ENCODE measurements at regions not wholly inside any gene's neighbourhood (a gene's known extent, or its start where the extent isn't known, plus 50 kb on each side); places are given as distances from the start of the nearest gene placed in this dataset.

DNA sequence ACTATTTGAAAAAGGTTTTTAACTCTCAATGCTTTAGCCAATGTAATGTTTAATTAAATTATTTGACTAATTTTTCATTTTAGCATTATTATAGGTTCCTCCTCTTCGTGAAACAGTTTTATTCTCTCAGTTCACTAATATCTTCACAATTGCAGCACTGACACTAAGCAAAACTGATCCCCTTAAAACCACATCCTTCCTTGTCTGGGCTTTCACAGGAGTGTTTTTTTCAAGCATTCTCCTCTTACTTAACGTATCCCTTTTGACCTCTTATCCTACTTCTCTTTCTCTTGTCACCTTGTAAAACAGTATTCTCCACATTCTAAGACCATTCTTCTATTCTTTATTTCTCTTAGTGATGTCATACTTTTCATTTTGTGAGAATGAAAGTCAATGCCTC is 112.8 kb downstream of the DSC3 start:
- H3K27me3 Mint-ChIP-seq (ENCODE audit: insufficient read depth): no peaks in the 10 kb centered on the region
- H3K36me3 Mint-ChIP-seq (ENCODE audit: low read depth): no peaks in the 10 kb centered on the region
- intact Hi-C loops (cut with micrococcal nuclease): no loop called here
- no peaks in the 10 kb centered on the region for H3K4me1 Mint-ChIP-seq (ENCODE audit: low read depth)
- DNase-seq (ENCODE audit: low spot score): no peak
- no peak overlapping the region for H3K27ac Mint-ChIP-seq
- no peaks in the 10 kb centered on the region for H3K9me3 Mint-ChIP-seq
- H3K4me3 Mint-ChIP-seq: no peak overlapping the region

DNA sequence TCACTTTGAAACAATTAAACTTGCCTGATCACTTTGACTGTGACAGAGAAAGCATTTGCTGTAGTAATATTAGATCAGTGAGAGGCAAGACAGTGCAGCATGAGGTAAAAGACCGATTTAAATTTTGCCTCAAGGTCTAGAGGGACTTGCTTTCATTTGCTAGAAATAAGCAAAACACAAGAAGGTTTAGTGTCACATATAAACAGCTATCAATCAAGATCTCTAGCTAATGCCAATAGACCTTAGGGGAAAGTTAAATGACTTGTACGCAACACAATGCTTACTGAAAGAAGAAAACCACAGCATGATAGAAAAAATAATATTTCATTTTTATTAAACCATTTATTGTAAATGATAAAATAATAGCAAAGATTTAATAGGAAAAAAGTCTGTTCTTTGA is 113.5 kb downstream of the DSC3 start:
- H3K9me3 Mint-ChIP-seq: no peaks in the 10 kb centered on the region
- no peak for DNase-seq (ENCODE audit: low spot score)
- H3K36me3 Mint-ChIP-seq (ENCODE audit: low read depth): no peaks in the 10 kb centered on the region
- intact Hi-C loops (cut with micrococcal nuclease): no loop called here
- H3K27ac Mint-ChIP-seq: no peak overlapping the region
- H3K4me1 Mint-ChIP-seq (ENCODE audit: low read depth): no peaks in the 10 kb centered on the region
- H3K4me3 Mint-ChIP-seq: no peak overlapping the region
- H3K27me3 Mint-ChIP-seq (ENCODE audit: insufficient read depth): no peaks in the 10 kb centered on the region

DNA sequence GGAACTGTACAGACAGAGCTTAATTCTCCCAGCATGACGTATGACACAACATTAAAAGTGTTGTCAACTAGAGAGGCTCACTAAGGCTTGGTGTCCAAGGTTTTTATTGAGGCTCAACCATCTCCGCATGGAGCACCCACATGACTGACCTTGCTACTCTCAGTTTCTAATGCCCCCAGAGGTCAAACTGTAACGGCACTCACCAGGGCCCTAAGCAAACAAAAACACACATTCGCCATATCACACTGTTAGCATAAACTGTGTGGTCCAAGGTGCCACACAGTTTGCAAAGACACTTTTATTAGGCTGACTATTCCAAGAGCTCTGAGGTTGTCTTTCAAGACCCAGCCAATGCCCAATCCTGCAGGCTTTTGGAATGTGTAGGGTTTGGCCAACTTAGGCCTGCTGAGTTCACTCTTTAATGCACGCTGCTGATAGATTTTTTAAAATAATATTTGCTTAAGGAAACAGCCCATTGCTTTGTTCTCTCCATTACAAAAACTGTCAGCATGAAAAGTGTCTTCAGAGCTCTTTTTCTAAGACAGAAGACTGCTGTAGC is 114.9 kb downstream of the DSC3 start:
- Mint-ChIP-seq H3K27me3 (ENCODE audit: insufficient read depth) (no peaks in the 10 kb centered on the region), H3K4me1 (ENCODE audit: low read depth) (no peaks in the 10 kb centered on the region), H3K9me3 (no peaks in the 10 kb centered on the region), H3K4me3 (no peak overlapping the region), H3K36me3 (ENCODE audit: low read depth) (no peaks in the 10 kb centered on the region), H3K27ac (no peak overlapping the region)
- no peak for DNase-seq (ENCODE audit: low spot score)
- intact Hi-C loops (cut with micrococcal nuclease): no loop called here

DNA sequence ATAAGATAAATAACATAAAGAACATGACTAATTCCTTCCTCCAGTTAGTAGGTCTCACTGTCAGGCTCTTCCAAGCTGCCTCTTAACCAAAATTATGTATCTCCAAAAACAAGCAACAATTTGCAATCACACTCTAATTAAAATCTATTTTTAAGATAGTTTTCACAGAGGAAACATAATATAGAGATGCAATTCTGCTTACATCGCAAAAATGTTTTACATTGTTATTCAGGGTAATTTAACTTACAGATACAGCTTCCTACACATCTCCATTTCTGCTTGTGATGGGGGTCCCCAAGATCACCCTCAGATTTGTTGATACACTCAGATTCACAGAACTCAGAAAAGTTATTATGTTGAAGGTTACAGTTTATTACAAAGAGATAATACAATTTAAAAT is 115.5 kb downstream of the DSC3 start:
- Mint-ChIP-seq H3K36me3 (ENCODE audit: low read depth) (no peaks in the 10 kb centered on the region), H3K4me3 (no peak overlapping the region), H3K27me3 (ENCODE audit: insufficient read depth) (no peaks in the 10 kb centered on the region), H3K9me3 (peaks cover 3% of the 10 kb centered on the region), H3K4me1 (ENCODE audit: low read depth) (no peaks in the 10 kb centered on the region), H3K27ac (no peak overlapping the region)
- intact Hi-C loops (cut with micrococcal nuclease): no loop called here
- no peak for DNase-seq (ENCODE audit: low spot score)

DNA sequence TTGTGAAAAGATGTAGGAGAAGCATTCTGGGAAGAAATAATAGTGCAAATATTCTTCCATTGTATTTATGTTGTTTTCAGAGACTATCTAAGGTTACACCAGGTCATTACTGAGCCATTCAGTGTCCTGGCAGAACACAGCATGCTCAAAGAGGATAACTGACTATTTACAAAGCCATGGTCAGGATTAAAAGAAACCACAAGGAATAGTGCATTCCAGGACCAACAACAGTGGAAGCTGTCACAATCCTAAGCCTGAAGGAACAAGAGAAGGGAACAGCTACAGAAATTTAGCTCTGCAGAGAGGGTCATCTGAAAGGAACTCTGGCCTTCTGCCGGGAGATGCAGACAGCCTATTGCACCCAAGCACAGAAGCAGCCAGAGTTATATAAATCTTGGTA is 116.7 kb downstream of the DSC3 start:
- no peak overlapping the region for H3K27ac Mint-ChIP-seq
- intact Hi-C loops (cut with micrococcal nuclease): no loop called here
- H3K27me3 Mint-ChIP-seq (ENCODE audit: insufficient read depth): no peaks in the 10 kb centered on the region
- no peaks in the 10 kb centered on the region for H3K36me3 Mint-ChIP-seq (ENCODE audit: low read depth)
- H3K4me1 Mint-ChIP-seq (ENCODE audit: low read depth): no peaks in the 10 kb centered on the region
- no peak for DNase-seq (ENCODE audit: low spot score)
- H3K9me3 Mint-ChIP-seq: peaks cover 6% of the 10 kb centered on the region
- H3K4me3 Mint-ChIP-seq: no peak overlapping the region

DNA sequence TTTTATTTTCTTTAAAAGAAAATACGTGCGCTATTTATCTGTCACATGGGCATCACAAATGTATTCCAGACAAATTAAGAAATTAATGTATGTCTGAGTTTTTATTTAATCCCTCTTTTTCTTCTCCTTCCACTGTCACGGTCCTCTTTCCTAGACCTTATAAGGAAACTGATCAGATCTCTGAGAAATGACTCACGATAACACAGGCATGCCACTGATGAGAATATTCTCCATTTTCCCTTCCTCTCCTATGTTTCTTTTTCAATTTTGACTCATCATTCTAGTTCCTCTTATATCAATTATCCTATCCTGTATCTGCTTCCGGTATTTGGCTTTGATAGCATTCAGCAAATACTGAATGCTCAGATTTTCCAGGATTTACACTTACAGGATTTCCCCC is 121.8 kb downstream of the DSC3 start:
- Mint-ChIP-seq H3K27me3 (ENCODE audit: insufficient read depth) (no peaks in the 10 kb centered on the region), H3K36me3 (ENCODE audit: low read depth) (no peaks in the 10 kb centered on the region), H3K9me3 (peaks cover 6% of the 10 kb centered on the region), H3K27ac (no peak overlapping the region), H3K4me1 (ENCODE audit: low read depth) (no peaks in the 10 kb centered on the region), H3K4me3 (no peak overlapping the region)
- intact Hi-C loops (cut with micrococcal nuclease): no loop called here
- DNase-seq (ENCODE audit: low spot score): no peak

DNA sequence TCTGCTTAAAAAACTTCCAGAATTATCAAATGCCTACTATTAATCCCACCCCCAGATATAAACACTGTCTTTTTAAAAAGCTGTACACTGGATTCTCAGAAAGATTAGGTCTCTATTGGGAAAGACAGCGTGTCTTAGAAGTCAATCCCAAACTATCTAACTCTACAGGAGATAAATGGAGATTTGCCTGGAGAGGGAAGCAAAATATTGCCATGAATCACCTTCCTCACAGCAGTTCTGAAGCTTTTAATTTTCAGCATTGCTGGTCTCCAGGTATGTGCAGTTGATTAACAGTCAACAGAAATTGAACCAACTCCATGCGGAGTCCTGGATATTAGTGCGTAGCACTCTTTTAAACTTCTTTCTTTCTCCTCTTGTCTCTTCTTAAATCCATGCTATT is 122.2 kb downstream of the DSC3 start:
- Mint-ChIP-seq H3K4me3 (no peak overlapping the region), H3K4me1 (ENCODE audit: low read depth) (no peaks in the 10 kb centered on the region), H3K9me3 (peaks cover 9% of the 10 kb centered on the region), H3K27ac (no peak overlapping the region), H3K27me3 (ENCODE audit: insufficient read depth) (no peaks in the 10 kb centered on the region), H3K36me3 (ENCODE audit: low read depth) (no peaks in the 10 kb centered on the region)
- DNase-seq (ENCODE audit: low spot score): no peak
- intact Hi-C loops (cut with micrococcal nuclease): no loop called here

DNA sequence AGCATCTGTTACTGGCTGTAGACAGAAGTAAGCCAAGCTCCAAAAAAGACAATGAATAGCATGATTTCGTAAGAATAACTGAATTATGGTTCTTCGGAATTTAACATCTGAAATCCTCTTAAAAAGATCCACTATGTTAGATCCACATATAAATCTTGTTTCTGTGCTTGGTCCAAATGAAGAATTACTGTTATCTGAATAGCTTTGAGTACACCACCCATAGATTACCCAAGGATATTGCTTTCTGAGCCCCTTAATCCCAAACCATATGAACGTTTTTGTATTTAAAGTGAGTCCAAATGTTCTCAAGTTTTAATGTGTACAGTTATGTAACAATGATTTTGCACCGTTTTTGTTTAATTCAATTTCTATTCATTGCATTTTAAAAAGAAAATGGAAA is 124.9 kb downstream of the DSC3 start:
- intact Hi-C loops (cut with micrococcal nuclease): loop anchor here (10.0 kb wide), 1 partner anchor 63 kb away; no protein-coding TSS in a partner anchor

DNA sequence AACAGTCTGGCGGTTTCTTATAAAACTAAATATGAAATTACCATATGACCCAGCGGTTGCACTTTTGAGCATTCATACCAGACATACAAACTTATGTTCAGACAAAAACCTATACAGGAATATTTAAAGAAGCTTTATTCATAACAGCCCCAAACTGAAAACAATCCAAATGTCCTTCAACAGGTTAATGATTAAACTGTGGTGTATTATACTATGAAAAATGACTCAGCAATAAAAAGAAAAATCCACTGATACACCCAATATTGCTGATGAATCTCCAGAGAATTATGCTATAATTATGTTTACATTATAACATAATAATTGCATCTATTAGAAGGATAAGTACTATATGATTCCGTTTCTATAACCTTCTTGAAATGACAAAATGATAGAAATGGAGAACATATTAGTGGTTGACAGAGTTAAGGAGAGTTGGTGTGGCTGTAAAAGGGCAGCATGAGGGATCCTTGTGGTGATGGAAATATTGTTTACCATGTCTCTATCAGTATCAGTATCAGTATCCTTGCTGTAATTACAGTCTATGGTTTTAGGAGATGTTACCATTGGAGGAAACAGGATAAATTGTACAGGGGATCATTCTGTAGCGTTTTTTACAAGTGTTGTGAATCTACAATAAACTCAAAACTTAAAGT is 127.1 kb downstream of the DSC3 start:
- no peak overlapping the region for H3K4me3 Mint-ChIP-seq
- no peak overlapping the region for H3K27ac Mint-ChIP-seq
- H3K36me3 Mint-ChIP-seq (ENCODE audit: low read depth): no peaks in the 10 kb centered on the region
- intact Hi-C loops (cut with micrococcal nuclease): loop anchor here (10.0 kb wide), 1 partner anchor 61 kb away; no protein-coding TSS in a partner anchor
- DNase-seq (ENCODE audit: low spot score): no peak
- H3K4me1 Mint-ChIP-seq (ENCODE audit: low read depth): no peaks in the 10 kb centered on the region
- H3K27me3 Mint-ChIP-seq (ENCODE audit: insufficient read depth): no peaks in the 10 kb centered on the region
- peaks cover 6% of the 10 kb centered on the region for H3K9me3 Mint-ChIP-seq

More for the DNA sequence above, 124.9 kb downstream of the DSC3 start:
- Mint-ChIP-seq H3K36me3 (ENCODE audit: low read depth) (no peaks in the 10 kb centered on the region), H3K9me3 (peaks cover 9% of the 10 kb centered on the region), H3K4me3 (no peak overlapping the region), H3K27ac (no peak overlapping the region), H3K4me1 (ENCODE audit: low read depth) (no peaks in the 10 kb centered on the region), H3K27me3 (ENCODE audit: insufficient read depth) (no peaks in the 10 kb centered on the region)
- DNase-seq (ENCODE audit: low spot score): no peak

DNA sequence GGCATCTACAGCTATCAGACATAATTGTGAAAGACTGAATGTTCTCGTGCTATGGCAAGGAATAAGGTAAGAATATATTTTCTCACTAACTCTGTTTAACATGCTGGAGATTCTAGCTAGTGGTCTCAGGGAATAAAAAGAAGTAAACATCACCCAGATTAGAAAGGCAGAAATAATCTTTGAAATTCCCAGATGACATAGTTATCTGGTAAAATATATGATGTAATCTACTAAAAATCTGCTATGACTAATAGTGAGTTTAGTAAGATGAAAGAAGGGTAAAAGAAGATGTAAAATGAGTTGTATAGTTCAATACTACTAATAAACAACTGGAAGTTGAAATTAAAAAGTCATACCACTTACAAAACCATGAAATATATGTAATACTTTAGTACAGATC is 134.2 kb downstream of the DSC3 start:
- H3K27me3 Mint-ChIP-seq (ENCODE audit: insufficient read depth): no peaks in the 10 kb centered on the region
- H3K9me3 Mint-ChIP-seq: peaks cover 10% of the 10 kb centered on the region
- no peak for DNase-seq (ENCODE audit: low spot score)
- intact Hi-C loops (cut with micrococcal nuclease): no loop called here
- H3K4me1 Mint-ChIP-seq (ENCODE audit: low read depth): no peaks in the 10 kb centered on the region
- no peak overlapping the region for H3K27ac Mint-ChIP-seq
- no peaks in the 10 kb centered on the region for H3K36me3 Mint-ChIP-seq (ENCODE audit: low read depth)
- no peak overlapping the region for H3K4me3 Mint-ChIP-seq

DNA sequence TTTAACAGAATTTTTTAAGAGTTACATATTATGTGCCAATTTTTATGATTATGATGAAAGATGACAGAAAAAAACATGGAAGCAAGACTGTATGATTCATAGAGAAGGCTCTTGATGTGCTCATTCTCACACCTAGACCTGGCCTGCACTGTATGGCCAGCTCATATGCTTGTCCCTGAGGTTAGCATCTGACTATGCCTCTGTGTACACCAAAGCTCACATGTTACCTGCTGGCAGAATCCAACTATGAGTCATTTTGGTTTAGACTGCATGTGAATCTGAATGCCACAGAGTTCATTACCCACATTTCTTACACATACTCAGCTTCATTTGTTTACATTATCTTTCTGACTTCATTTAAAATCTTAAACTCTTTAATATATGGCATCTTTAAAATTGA is 139.0 kb downstream of the DSC3 start:
- DNase-seq (ENCODE audit: low spot score): no peak
- no peaks in the 10 kb centered on the region for H3K27me3 Mint-ChIP-seq (ENCODE audit: insufficient read depth)
- H3K27ac Mint-ChIP-seq: no peak overlapping the region
- H3K4me3 Mint-ChIP-seq: no peak overlapping the region
- H3K36me3 Mint-ChIP-seq (ENCODE audit: low read depth): no peaks in the 10 kb centered on the region
- no peaks in the 10 kb centered on the region for H3K4me1 Mint-ChIP-seq (ENCODE audit: low read depth)
- H3K9me3 Mint-ChIP-seq: peaks cover 8% of the 10 kb centered on the region
- intact Hi-C loops (cut with micrococcal nuclease): no loop called here

DNA sequence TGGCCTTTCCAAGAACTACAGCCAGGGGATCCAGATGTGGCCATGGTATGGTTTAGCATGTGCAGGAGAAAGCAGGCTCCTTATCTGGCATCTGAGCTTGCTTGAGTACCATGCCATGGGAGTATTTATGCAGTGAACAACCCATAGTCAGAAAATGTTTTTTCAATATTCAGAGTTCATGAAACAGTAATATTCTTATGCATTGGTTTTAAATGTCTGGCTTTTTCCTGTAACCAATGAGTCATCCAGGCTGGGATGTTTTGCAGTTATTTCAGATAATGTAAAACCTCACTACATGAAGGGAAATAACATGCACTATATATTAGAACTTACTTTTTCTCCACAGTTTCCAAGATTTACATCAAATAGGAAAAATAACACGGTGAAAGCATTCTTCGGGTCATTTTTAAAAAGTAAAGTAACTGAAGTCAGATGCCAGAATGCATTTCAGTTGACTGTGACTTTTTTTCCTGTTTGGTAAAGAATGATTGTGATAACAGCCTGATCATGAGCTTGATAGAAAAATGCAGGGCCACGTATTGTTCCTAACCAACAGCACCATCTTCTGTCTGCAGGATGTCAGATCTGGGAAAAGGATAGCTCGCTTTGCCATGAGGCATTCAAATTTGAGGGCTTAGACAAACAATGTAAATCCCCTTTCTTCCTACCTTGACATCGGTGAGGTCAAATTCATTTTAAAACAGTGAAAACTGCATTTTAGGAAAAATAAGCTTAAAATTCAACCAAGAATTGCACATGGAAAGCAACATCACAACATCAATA is 152.8 kb downstream of the DSC3 start:
- H3K27me3 Mint-ChIP-seq (ENCODE audit: insufficient read depth): no peaks in the 10 kb centered on the region
- intact Hi-C loops (cut with micrococcal nuclease): no loop called here
- no peak for DNase-seq (ENCODE audit: low spot score)
- H3K9me3 Mint-ChIP-seq: no peaks in the 10 kb centered on the region
- no peak overlapping the region for H3K4me3 Mint-ChIP-seq
- no peaks in the 10 kb centered on the region for H3K4me1 Mint-ChIP-seq (ENCODE audit: low read depth)
- H3K36me3 Mint-ChIP-seq (ENCODE audit: low read depth): no peaks in the 10 kb centered on the region
- no peak overlapping the region for H3K27ac Mint-ChIP-seq

DNA sequence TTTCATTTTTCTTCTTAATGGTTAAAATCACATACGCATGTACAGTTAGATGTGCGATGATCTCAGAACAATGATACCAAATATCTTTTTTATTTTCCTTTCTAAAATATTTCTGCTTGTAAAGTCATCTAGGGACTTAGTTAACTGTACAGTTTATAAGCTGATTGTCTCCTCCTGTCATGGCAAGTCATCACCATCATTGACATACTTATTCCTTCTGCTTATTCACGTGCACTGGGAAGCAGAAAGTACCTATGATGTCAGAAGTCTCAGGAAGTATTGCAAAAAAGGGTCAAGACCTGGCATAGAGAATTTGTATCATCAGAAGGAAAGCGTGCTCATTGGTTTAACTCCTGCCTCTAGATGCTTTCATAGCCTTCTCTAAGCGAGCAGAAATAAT is 154.2 kb downstream of the DSC3 start:
- H3K9me3 Mint-ChIP-seq: no peaks in the 10 kb centered on the region
- DNase-seq (ENCODE audit: low spot score): no peak
- no peaks in the 10 kb centered on the region for H3K27me3 Mint-ChIP-seq (ENCODE audit: insufficient read depth)
- H3K36me3 Mint-ChIP-seq (ENCODE audit: low read depth): no peaks in the 10 kb centered on the region
- H3K4me3 Mint-ChIP-seq: no peak overlapping the region
- no peak overlapping the region for H3K27ac Mint-ChIP-seq
- intact Hi-C loops (cut with micrococcal nuclease): no loop called here
- no peaks in the 10 kb centered on the region for H3K4me1 Mint-ChIP-seq (ENCODE audit: low read depth)
